GM11168 (cell line): ENCODE measurements at regions not wholly inside any gene's neighbourhood (a gene's known extent, or its start where the extent isn't known, plus 50 kb on each side); places are given as distances from the start of the nearest gene placed in this dataset.

ENCODE experiments used
- in situ Hi-C: fragments of 300-500 bp; cut with MboI; formaldehyde crosslinking; loops from one replicate; pipeline ENCODE4 v1.12.0; 2022; ENCODE audit warnings: low sequenced_read_pairs; ENCODE audit not compliant: unreplicated experiment

GRCh38 chr12:23043646-23044045 lies 418.7 kb downstream of the ETNK1 start:
- in situ Hi-C loops: no loop called here

DNA sequence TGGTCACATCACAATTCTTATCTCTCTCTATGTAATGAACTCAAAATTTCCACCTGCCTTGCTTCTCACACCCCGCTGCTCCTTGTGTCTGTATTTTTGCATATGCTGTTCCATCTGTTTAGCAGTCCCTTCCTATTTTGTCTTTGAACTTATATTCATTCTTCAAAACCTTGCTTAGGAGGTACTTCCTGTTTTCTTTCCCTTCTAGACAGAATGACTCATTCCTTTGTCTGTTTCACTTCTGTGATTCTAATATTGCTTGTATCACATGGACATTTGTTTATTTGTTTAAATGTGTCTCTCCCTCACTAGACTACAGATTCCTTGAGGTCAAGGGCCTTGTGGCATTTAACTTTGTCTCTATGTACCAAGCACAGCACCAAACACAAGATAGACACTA lies 424.2 kb downstream of the ETNK1 start:
- in situ Hi-C loops: no loop called here

DNA sequence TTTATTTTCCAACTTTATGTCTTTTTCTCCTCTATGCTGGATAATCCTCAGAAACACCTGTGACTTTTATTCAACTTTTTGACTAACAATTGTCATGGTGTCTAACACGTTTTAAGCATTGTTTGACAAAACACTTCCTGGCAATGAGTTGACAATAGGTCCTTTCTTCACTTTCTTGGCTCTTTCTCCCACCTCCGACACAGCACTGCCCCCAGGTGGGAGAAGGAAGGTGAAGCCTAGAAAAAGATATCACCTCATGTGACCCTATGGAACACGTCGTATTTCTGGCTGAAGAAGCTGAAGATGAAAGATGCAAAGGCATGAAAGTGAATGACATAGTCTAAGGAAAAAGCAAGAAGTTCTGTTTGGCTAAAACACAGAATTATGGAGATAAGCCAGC lies 430.0 kb downstream of the ETNK1 start:
- in situ Hi-C loops: no loop called here

- in situ Hi-C loops: no loop called here
These were observed 432.6 kb downstream of the ETNK1 start for GRCh38 chr12:23057571-23057970.

- in situ Hi-C loops: no loop called here
These were observed 435.2 kb downstream of the ETNK1 start for GRCh38 chr12:23060161-23060560.

GRCh38 chr12:23063206-23063605 lies 438.2 kb downstream of the ETNK1 start:
- in situ Hi-C loops: no loop called here

DNA sequence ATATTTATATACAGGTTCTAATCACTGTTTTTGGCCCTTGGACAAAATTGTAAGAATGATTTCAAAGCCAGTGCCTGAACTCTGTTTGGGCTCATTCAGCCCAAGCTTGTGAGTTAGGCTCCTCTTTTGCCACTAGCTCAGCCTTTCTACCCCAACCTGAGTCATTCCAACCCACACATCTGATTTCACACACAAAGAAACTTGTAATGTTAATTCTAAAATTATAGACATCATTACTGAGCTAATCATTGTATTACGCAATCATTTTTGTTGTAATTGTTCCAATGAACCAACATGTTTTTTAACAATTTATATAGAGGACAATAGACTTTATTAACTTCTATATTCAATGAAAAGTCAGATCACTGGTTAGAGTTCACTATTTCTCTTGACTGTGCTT lies 441.1 kb downstream of the ETNK1 start:
- in situ Hi-C loops: no loop called here

DNA sequence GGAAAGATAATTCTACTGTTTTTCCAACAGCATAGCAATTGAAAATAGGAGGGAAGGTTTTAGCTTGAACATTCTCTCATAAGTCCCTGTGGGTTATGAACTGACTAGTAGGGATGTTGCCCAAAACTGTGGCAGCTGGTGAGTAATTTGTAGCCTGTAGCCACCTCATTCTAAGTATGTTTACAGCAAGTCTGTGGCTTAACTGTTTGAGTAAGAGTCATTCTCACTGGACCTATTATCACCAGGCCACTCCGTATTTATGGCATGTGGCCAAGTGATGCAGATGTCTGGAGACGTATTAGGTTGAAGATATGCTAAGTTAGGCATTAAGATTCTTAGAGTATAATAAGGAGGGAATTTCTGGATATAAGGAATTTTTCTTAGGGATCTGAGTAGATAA lies 458.3 kb downstream of the ETNK1 start:
- in situ Hi-C loops: no loop called here

DNA sequence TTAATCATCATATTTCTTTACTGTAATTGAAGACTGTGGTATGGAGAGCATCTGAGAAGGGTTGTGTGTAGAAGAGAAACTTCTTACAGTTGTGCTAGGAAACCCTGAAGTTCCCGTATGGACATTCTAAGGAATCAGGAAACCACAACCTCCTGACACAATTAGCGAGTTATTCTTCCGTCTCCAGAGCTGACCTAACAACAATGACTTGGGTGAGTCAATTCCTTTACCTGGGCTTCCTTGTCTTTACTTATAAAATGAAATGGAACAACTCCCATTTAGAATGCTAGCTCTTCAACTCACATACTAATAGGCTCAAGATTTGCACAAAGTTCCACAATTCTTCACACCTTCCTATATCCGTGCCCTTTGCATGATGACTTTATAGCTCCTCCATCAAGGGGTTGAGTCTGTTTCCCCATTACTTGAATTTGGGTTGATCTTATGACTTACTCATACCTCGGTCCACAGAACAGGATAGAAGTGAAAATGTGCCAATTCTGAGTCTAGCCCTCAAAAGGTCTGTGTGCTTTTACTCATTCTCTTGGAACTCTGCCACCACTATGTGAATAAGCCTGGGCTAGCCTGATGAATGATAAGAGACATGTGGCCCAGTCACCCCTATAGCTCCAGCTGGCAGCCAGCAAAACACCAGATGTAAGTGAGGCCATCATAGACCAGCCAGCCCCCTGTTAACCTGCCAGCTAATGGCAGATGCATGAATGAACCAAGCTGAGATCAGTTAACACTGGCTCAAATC lies 459.4 kb downstream of the ETNK1 start:
- in situ Hi-C loops: no loop called here

DNA sequence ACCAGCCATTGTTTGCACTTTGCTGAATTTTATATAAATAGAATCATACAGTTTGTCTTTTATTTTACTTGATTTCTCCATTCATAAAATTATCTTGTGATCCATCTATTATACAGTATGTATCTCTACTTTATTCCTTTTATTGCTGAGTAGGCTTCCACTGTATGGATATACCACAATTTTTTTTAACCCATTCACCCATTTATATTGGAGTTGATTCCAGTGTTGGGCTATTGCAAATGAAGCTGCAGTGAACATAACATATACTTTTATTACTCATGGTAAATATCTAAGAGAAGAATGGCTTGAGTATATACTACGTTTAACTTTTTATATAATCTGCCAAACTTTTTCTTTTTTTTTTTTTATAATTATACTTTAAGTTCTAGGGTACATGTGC lies 463.6 kb downstream of the ETNK1 start:
- in situ Hi-C loops: no loop called here

GRCh38 chr12:23093488-23093887 lies 468.5 kb downstream of the ETNK1 start:
- in situ Hi-C loops: no loop called here

GRCh38 chr12:23096321-23096720 lies 471.4 kb downstream of the ETNK1 start:
- in situ Hi-C loops: no loop called here

DNA sequence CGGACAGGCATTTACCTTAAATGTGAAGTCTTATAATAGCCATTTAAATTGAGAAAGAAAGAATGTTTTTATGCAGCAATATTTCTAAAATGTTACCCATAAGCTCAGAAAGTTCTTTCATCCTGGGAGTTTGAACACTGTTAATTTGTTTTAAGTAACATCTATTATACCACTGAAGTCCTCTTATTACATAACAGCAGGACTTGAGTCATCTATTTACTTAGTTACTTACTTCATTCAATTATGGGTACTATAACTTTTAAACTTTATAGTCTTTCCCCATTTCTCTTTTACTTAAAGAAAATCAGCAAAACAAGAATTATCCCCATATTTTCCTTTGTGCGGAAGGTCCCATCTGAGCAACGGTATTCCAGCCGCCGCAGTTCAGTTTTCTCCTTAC lies 473.1 kb downstream of the ETNK1 start:
- in situ Hi-C loops: no loop called here

DNA sequence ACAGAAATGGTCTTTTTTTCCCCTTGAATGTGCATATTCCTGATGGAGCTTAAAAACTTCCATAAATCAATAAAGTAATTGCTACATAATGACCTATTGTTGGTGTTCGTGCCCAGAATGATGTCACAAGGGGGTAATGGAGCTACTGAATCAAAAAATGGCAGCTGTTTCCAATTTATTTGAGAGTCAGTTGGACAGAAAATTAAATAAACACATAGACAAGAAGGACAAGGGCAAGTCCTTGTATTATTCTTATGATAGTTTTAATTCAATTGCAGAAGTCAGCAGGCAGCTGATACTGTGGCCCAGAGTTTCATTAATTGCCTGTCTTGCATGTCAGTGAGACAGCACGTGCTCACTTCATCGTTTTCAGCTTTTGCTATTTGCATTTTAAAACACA lies 473.5 kb downstream of the ETNK1 start:
- in situ Hi-C loops: no loop called here

DNA sequence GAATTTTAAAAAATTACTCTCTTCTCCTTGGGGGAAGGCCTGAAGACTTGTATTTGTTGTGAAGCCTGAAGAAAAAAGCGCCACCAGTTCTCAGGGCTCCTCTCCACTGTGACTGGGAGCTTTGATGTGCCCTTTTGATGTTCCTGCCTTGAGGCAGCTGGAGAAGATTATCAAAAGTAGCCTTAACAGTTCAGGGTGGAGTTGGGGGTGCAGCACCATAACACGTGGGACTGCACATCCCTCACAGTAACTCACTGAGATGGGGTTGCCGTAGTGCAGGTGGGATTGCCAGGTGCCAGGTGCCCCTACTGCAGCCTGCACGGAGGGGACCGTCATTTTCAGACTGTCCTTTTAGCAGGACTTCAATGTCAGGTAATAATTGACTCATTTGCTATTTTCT lies 474.1 kb downstream of the ETNK1 start:
- in situ Hi-C loops: no loop called here

DNA sequence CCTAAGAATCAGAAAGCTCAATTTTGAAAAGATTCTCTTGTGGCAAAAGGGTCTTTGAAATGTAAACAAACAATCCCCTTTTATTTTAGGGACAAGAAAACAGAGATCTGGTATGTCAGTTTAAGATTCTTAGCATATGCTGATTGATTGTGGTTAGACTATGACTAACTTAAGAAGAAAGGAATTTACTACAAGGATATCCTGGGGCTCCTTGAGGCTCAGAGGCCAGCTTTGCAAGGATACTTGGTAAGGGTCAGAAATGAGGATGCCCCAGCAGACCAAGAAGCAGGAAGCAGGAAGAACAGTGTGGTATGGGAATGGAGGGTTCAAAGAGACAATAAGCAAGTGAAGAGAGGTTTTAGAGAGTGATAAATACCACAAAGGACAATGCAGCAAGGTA lies 474.6 kb downstream of the ETNK1 start:
- in situ Hi-C loops: no loop called here

DNA sequence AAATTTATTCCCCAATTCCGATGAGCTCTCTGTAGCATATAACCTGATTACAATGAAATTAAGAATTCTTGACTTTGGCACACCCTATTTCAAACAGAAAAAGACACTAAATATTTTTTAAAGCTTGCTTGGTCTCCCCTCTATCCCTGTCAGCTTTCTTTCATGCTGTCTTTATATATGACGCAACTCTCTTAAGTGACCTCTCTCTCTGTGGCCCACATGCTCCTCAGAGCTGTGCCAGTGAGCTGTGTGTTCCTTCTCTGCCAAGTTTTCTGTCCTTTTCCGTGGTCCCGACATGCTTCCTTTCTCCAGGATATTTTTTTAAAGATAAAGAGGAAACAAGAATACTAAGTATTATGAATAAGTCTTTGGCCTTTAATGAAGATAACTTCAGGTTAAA lies 484.0 kb downstream of the ETNK1 start:
- in situ Hi-C loops: no loop called here

GRCh38 chr12:23113781-23114180 lies 488.8 kb downstream of the ETNK1 start:
- in situ Hi-C loops: no loop called here

- in situ Hi-C loops: no loop called here
These were observed 491.0 kb downstream of the ETNK1 start for GRCh38 chr12:23115984-23116383.

- in situ Hi-C loops: no loop called here
These were observed 501.8 kb downstream of the ETNK1 start for GRCh38 chr12:23126794-23127193.

DNA sequence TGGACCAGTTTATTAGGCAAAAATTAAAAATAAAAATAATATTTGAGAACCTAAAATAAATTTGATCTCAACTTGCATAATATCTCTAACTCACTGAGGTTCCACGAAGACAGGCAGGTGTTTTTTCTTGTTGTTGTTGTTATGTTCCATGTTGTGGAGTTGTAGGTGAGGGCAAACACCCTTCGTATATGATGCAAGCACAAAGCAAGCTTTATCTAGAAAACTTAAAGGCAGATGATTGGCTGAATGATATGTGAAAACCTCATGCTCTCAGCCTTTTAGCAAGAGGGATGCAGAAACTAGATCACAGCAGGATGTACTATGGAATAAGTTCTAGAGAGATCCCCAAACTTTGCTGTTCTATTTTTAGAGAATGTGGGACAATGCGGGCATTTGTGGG lies 502.7 kb downstream of the ETNK1 start:
- in situ Hi-C loops: no loop called here

GRCh38 chr12:23128462-23128861 lies 503.5 kb downstream of the ETNK1 start:
- in situ Hi-C loops: no loop called here

DNA sequence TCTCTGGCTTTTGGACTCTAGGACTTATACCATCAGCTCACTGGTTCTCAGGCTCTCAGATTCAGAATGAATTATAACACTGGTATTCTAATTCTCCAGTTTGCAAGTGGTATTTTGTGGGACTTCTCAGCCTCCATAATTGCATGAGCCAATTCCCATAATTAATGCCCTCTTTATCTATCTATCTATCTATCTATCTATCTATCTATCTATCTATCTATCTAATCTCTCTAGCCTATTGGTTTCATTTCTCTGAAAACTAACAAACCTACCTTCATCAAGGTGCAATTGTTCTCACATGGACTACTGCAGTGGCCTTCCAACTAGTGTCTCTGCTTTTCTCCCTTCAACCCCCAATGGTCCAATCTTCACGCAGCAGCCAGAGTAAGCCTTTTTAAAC lies 507.4 kb downstream of the ETNK1 start:
- in situ Hi-C loops: no loop called here
